Panc1 (cell line): ENCODE measurements at regions not wholly inside any gene's neighbourhood (a gene's known extent, or its start where the extent isn't known, plus 50 kb on each side); places are given as distances from the start of the nearest gene placed in this dataset.

Source experiments
- ATAC-seq: fragments of 200-7000 bp; cut with Tn5 transposase; 2 replicates; pipeline ENCODE4 v1.9.1; 2020; ENCODE audit warnings: mild to moderate bottlenecking, moderate library complexity
- BruUV-seq: library from RNA; stranded (reverse); fragments of 400-500 nt; replicated peaks from 2 replicates; lab custom pipeline; 2021; lab: Mats Ljungman, UMichigan
- CTCF ChIA-PET: fragments of 300-600 bp; sonication (Branson Sonifier 250); formaldehyde crosslinking; loops from one replicate; lab custom pipeline; 2022; ENCODE audit warnings: antibody characterized with exemption; lab: Charles Lee
- POLR2A ChIA-PET: fragments of 300-600 bp; sonication (Branson Sonifier 250); formaldehyde crosslinking; loops from one replicate; lab custom pipeline; 2022; ENCODE audit warnings: antibody characterized with exemption; lab: Charles Lee
- DNase-seq: peaks from one replicate; pipeline ENCODE4 v3.0.0-alpha.2; 2010; ENCODE audit warnings: low read depth, low spot score
- H3K27ac ChIP-seq: 2 replicates; pipeline ENCODE4 v1.5.1; 2011; ENCODE audit warnings: mild to moderate bottlenecking, low read length, inconsistent platforms
- H3K27me3 ChIP-seq: fragments of 200-500 bp; sonication (Bioruptor generic); 2 replicates; pipeline ENCODE4 v1.6.0; 2014; ENCODE audit warnings: low read length, inconsistent platforms; ENCODE audit not compliant: control insufficient read depth, insufficient read depth
- H3K36me3 ChIP-seq: fragments of 200-500 bp; sonication (Bioruptor generic); 2 replicates; pipeline ENCODE4 v1.5.1; 2014; ENCODE audit warnings: inconsistent platforms, mild to moderate bottlenecking, low read length, moderate library complexity; ENCODE audit not compliant: control insufficient read depth, insufficient read depth
- H3K4me1 ChIP-seq: 2 replicates; pipeline ENCODE4 v1.5.1; 2011; ENCODE audit warnings: inconsistent platforms, mild to moderate bottlenecking, low read length, moderate library complexity; ENCODE audit not compliant: control insufficient read depth, insufficient read depth
- H3K4me3 ChIP-seq, 2 experiments: 2 replicates each; pipeline ENCODE4 v1.5.1; 2011 to 2012; ENCODE audit warnings: low read depth in 2 of 2, low read length in 2 of 2, mild to moderate bottlenecking in 2 of 2, inconsistent platforms in 1 of 2, moderate library complexity in 1 of 2
- H3K9me3 ChIP-seq: fragments of 200-500 bp; sonication (Bioruptor generic); 2 replicates; pipeline ENCODE4 v1.5.1; 2014; ENCODE audit warnings: low read depth, mild to moderate bottlenecking, inconsistent platforms, low read length, moderate library complexity; ENCODE audit not compliant: control insufficient read depth, insufficient read depth
- POLR2AphosphoS5 ChIP-seq: IDR thresholded peaks from 2 replicates; pipeline ENCODE4 v1.6.1; 2012; ENCODE audit warnings: mild to moderate bottlenecking, low read depth, low read length, moderate library complexity
- SIN3A ChIP-seq: IDR thresholded peaks from 2 replicates; pipeline ENCODE4 v1.6.1; 2012; ENCODE audit warnings: low read depth, mild to moderate bottlenecking, low read length, moderate library complexity, borderline replicate concordance; ENCODE audit not compliant: insufficient read depth
- TCF7L2 ChIP-seq: IDR thresholded peaks from 2 replicates; pipeline ENCODE4 v1.6.1; 2011; ENCODE audit warnings: mild to moderate bottlenecking, low read depth, low read length, inconsistent platforms
- in situ Hi-C: cut with HindIII; loops from 2 replicates; pipeline ENCODE4 v1.10.0; 2016; ENCODE audit warnings: low sequenced_read_pairs, low pct_unique_long_range_greater_than_20kb
- intact Hi-C: fragments of 100-400 bp; cut with micrococcal nuclease; formaldehyde crosslinking; loops from one replicate; pipeline ENCODE4 v1.10.0; 2022; ENCODE audit not compliant: unreplicated experiment
- TF ChIP-seq, protein P1 (sequence below), 2 experiments: IDR thresholded peaks; 2 replicates each; pipeline ENCODE4 v1.6.1; 2011 to 2012; ENCODE audit warnings: low read depth in 2 of 2, control low read depth in 1 of 2, low read length in 1 of 2, mild to moderate bottlenecking in 1 of 2, moderate library complexity in 1 of 2; ENCODE audit not compliant: insufficient read depth in 1 of 2
- TF ChIP-seq, protein P2 (sequence below): fragments of 450-650 bp; IDR thresholded peaks from 2 replicates; pipeline ENCODE4 v1.5.1; 2017; ENCODE audit warnings: mild to moderate bottlenecking

DNA sequence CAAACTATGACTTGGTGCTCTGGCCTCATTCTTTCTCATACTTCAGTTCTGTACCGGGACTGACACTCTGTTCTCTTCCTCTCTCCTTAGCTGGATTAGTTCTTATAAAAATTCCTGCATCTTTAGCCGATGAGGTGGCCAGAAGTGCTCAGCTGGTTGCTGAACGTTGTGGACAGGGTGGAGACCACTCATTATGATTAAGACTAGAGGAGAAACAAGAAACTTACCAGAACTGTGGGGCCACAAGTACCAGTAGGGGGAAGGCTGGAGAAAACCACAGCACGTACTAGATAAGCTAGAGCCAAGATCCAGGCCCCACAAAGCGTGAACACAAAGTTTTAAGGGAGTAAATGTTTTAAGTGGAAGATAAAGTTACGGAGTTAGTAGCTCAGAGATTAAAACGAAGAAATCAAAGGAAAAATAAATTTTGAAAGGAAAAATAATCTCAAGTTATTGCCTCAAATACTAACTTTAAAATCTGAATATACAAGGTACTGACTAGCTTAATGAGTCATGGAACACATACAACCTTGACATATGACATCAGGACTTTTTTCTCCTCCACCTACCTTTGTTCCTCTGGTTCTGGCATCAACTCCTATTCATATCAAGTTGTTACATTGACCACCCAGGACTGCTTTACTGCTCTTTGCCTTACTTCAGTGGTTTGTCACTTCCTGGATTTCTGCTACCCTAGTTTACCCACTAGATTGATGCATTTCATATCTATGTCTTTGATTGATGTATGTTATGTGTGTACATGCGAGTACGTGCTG lies 469.0 kb downstream of the TFEC start:
- CTCF ChIA-PET, result no interaction called here
- DNase-seq (no peak), ATAC-seq (no peak)
- BruUV-seq, result no TSS peak
- H3K36me3 ChIP-seq, result no peaks in the 10 kb centered on the region
- H3K4me3 ChIP-seq, result no peak overlapping the region
- TF ChIP-seq SIN3A, result no peak
- TF ChIP-seq, protein P1, sequence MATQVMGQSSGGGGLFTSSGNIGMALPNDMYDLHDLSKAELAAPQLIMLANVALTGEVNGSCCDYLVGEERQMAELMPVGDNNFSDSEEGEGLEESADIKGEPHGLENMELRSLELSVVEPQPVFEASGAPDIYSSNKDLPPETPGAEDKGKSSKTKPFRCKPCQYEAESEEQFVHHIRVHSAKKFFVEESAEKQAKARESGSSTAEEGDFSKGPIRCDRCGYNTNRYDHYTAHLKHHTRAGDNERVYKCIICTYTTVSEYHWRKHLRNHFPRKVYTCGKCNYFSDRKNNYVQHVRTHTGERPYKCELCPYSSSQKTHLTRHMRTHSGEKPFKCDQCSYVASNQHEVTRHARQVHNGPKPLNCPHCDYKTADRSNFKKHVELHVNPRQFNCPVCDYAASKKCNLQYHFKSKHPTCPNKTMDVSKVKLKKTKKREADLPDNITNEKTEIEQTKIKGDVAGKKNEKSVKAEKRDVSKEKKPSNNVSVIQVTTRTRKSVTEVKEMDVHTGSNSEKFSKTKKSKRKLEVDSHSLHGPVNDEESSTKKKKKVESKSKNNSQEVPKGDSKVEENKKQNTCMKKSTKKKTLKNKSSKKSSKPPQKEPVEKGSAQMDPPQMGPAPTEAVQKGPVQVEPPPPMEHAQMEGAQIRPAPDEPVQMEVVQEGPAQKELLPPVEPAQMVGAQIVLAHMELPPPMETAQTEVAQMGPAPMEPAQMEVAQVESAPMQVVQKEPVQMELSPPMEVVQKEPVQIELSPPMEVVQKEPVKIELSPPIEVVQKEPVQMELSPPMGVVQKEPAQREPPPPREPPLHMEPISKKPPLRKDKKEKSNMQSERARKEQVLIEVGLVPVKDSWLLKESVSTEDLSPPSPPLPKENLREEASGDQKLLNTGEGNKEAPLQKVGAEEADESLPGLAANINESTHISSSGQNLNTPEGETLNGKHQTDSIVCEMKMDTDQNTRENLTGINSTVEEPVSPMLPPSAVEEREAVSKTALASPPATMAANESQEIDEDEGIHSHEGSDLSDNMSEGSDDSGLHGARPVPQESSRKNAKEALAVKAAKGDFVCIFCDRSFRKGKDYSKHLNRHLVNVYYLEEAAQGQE (IDR thresholded peaks at IDR 0.05; ENCODE audit: insufficient read depth in 1 of 2, low read depth in 2 of 2, low read length in 1 of 2), result no peak
- TF ChIP-seq POLR2AphosphoS5, result no peak
- no peak for TF ChIP-seq TCF7L2
- TF ChIP-seq, protein P2, sequence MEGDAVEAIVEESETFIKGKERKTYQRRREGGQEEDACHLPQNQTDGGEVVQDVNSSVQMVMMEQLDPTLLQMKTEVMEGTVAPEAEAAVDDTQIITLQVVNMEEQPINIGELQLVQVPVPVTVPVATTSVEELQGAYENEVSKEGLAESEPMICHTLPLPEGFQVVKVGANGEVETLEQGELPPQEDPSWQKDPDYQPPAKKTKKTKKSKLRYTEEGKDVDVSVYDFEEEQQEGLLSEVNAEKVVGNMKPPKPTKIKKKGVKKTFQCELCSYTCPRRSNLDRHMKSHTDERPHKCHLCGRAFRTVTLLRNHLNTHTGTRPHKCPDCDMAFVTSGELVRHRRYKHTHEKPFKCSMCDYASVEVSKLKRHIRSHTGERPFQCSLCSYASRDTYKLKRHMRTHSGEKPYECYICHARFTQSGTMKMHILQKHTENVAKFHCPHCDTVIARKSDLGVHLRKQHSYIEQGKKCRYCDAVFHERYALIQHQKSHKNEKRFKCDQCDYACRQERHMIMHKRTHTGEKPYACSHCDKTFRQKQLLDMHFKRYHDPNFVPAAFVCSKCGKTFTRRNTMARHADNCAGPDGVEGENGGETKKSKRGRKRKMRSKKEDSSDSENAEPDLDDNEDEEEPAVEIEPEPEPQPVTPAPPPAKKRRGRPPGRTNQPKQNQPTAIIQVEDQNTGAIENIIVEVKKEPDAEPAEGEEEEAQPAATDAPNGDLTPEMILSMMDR, result no peak
- no peaks in the 10 kb centered on the region for H3K27me3 ChIP-seq
- intact Hi-C loops (no loop called here), in situ Hi-C loops (no loop called here)
- no peaks in the 10 kb centered on the region for H3K4me1 ChIP-seq
- H3K9me3 ChIP-seq, result no peaks in the 10 kb centered on the region
- H3K27ac ChIP-seq, result no peak overlapping the region
- POLR2A ChIA-PET, result no interaction called here

DNA sequence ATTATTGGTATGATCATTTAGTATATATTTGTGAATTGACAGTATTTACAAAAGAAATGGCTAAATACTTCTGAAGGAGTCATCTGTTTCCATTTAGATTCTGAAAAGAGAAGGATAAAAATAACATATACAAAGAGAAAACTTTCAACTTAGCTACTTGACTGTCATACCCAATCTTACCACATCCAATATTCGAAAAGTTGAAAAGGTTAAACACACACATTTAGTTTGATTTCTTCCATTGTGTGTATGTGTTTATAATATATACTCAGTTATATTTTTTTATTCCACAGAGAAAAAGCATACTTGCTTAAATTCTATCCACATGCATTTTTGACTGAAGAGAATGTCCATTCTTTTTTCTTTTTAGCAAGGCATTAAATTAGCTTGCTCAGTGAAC lies 470.7 kb downstream of the TFEC start:
- H3K36me3 ChIP-seq, result no peaks in the 10 kb centered on the region
- no TSS peak for BruUV-seq
- H3K27me3 ChIP-seq, result no peaks in the 10 kb centered on the region
- intact Hi-C loops (no loop called here), in situ Hi-C loops (no loop called here)
- H3K9me3 ChIP-seq, result no peaks in the 10 kb centered on the region
- TF ChIP-seq, protein P1 (IDR thresholded peaks at IDR 0.05; ENCODE audit: insufficient read depth in 1 of 2, low read depth in 2 of 2, low read length in 1 of 2), result no peak
- TF ChIP-seq POLR2AphosphoS5 (no peak), TCF7L2 (no peak), SIN3A (no peak)
- TF ChIP-seq, protein P2, result no peak
- DNase-seq (no peak), ATAC-seq (no peak)
- no peak overlapping the region for H3K27ac ChIP-seq
- no peak overlapping the region for H3K4me3 ChIP-seq
- ChIA-PET POLR2A (interaction anchor here (0.7 kb wide), 1 partner anchor 223 kb away, joined by 12 read pairs; no protein-coding TSS in a partner anchor), CTCF (no interaction called here)
- H3K4me1 ChIP-seq, result no peaks in the 10 kb centered on the region
